ENCODE measurements at regions not wholly inside any gene's neighbourhood (a gene's known extent, or its start where the extent isn't known, plus 50 kb on each side); places are given as distances from the start of the nearest gene placed in this dataset.

- no TSS peak for BruUV-seq (replicated peaks)
- DNase-seq (ENCODE audit: low read depth, low spot score), result no peak
- CTCF ChIA-PET, result no interaction called here
Observed at GRCh38 chr14:27587103-27587502, 989.3 kb upstream of the NOVA1 start.

DNA sequence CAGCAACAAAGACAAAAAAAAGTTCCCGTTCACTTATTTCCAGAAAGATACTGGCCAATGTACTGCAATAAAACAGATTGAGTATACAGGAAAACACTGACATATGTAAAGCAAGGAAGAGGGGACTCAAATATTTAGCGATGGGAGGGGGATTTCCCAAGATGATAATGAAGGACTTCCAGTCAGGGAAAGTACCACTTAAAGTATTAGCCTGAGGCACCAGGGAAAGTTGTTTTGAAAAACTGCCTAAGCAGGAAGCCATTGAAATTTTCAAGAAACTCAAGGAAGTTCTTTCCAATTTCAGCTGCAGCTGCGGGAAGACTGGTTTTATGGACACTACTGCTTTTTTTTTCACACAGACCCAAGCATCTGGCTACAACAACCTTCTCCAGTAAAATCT is 1007.4 kb upstream of the NOVA1 start:
- no TSS peak for BruUV-seq (replicated peaks)
- in situ Hi-C loops (cut with HindIII; ENCODE audit: low pct_unique_long_range_greater_than_20kb, low sequenced_read_pairs) (no loop called here), intact Hi-C loops (cut with micrococcal nuclease; ENCODE audit: unreplicated experiment) (no loop called here)
- ATAC-seq (no peak), DNase-seq (ENCODE audit: low read depth, low spot score) (no peak)
- ChIA-PET POLR2A (no interaction called here), CTCF (no interaction called here)
- no peaks in the 10 kb centered on the region for H3K27me3 ChIP-seq (ENCODE audit: control insufficient read depth, insufficient read depth, low read length)
- H3K9me3 ChIP-seq (ENCODE audit: control insufficient read depth, insufficient read depth, low read depth, low read length), result no peaks in the 10 kb centered on the region
- no peaks in the 10 kb centered on the region for H3K36me3 ChIP-seq (ENCODE audit: control insufficient read depth, insufficient read depth, low read length)
- no peak overlapping the region for H3K4me3 ChIP-seq (ENCODE audit: low read depth in 2 of 2, low read length in 2 of 2)
- H3K4me1 ChIP-seq (ENCODE audit: control insufficient read depth, insufficient read depth, low read length), result no peaks in the 10 kb centered on the region
- no peak for TF ChIP-seq POLR2AphosphoS5 (IDR thresholded peaks at IDR 0.05; ENCODE audit: low read depth, low read length)
- no peak for TF ChIP-seq CTCF (IDR thresholded peaks at IDR 0.05)
- TF ChIP-seq TCF7L2 (IDR thresholded peaks at IDR 0.05; ENCODE audit: low read depth, low read length), result no peak
- TF ChIP-seq SIN3A (IDR thresholded peaks at IDR 0.05; ENCODE audit: borderline replicate concordance, insufficient read depth, low read depth, low read length), result no peak
- TF ChIP-seq REST (IDR thresholded peaks at IDR 0.05; ENCODE audit: insufficient read depth in 1 of 2, low read depth in 2 of 2, low read length in 1 of 2), result no peak
- H3K27ac ChIP-seq (ENCODE audit: low read length), result no peak overlapping the region

More at GRCh38 chr14:27587103-27587502, 989.3 kb upstream of the NOVA1 start:
- no peak for ATAC-seq
- Histone ChIP-seq H3K4me1 (ENCODE audit: control insufficient read depth, insufficient read depth, low read length) (no peaks in the 10 kb centered on the region), H3K27ac (ENCODE audit: low read length) (no peak overlapping the region), H3K27me3 (ENCODE audit: control insufficient read depth, insufficient read depth, low read length) (no peaks in the 10 kb centered on the region), H3K4me3 (ENCODE audit: low read depth in 2 of 2, low read length in 2 of 2) (no peak overlapping the region), H3K9me3 (ENCODE audit: control insufficient read depth, insufficient read depth, low read depth, low read length) (no peaks in the 10 kb centered on the region), H3K36me3 (ENCODE audit: control insufficient read depth, insufficient read depth, low read length) (no peaks in the 10 kb centered on the region)
- in situ Hi-C loops (cut with HindIII; ENCODE audit: low pct_unique_long_range_greater_than_20kb, low sequenced_read_pairs), result no loop called here
- POLR2A ChIA-PET, result no interaction called here
- intact Hi-C loops (cut with micrococcal nuclease; ENCODE audit: unreplicated experiment), result no loop called here
- TF ChIP-seq SIN3A (IDR thresholded peaks at IDR 0.05; ENCODE audit: borderline replicate concordance, insufficient read depth, low read depth, low read length) (no peak), CTCF (IDR thresholded peaks at IDR 0.05) (no peak), REST (IDR thresholded peaks at IDR 0.05; ENCODE audit: insufficient read depth in 1 of 2, low read depth in 2 of 2, low read length in 1 of 2) (no peak), TCF7L2 (IDR thresholded peaks at IDR 0.05; ENCODE audit: low read depth, low read length) (no peak), POLR2AphosphoS5 (IDR thresholded peaks at IDR 0.05; ENCODE audit: low read depth, low read length) (no peak)
